HEK293T (cell line): ENCODE measurements at regions not wholly inside any gene's neighbourhood (a gene's known extent, or its start where the extent isn't known, plus 50 kb on each side); places are given as distances from the start of the nearest gene placed in this dataset.

Experiments
- CTCF ChIA-PET: fragments of 350-600 bp; formaldehyde crosslinking; extraction: SDS; loops from one replicate; lab custom pipeline; 2021; ENCODE audit warnings: antibody characterized with exemption, inconsistent platforms; lab: Yijun Ruan, JAX
- POLR2A ChIA-PET: fragments of 350-600 bp; formaldehyde crosslinking; extraction: SDS; loops from one replicate; lab custom pipeline; 2020; ENCODE audit warnings: antibody characterized with exemption, inconsistent platforms; lab: Yijun Ruan, JAX
- DNase-seq: peaks from one replicate; pipeline ENCODE4 v3.0.0; 2012; ENCODE audit warnings: mixed read lengths; ENCODE audit errors: extremely low spot score
- ARNT ChIP-seq: fragments of 450-650 bp; IDR thresholded peaks from 2 replicates; pipeline ENCODE4 v1.6.1; 2017; ENCODE audit warnings: mild to moderate bottlenecking
- BHLHE40 ChIP-seq: fragments of 450-650 bp; IDR thresholded peaks from 2 replicates; pipeline ENCODE4 v1.6.1; 2016; ENCODE audit warnings: mild to moderate bottlenecking, moderate library complexity, borderline replicate concordance
- CTBP1 ChIP-seq: fragments of 450-650 bp; IDR thresholded peaks from 2 replicates; pipeline ENCODE4 v1.6.1; 2016; ENCODE audit warnings: borderline replicate concordance
- ELF4 ChIP-seq: fragments of 450-650 bp; IDR thresholded peaks from 2 replicates; pipeline ENCODE4 v1.6.1; 2017; ENCODE audit warnings: antibody characterized with exemption
- FOXA1 ChIP-seq: fragments of 450-650 bp; IDR thresholded peaks from 2 replicates; pipeline ENCODE4 v1.6.1; 2016; ENCODE audit warnings: mild to moderate bottlenecking
- FOXK2 ChIP-seq: fragments of 450-650 bp; IDR thresholded peaks from 2 replicates; pipeline ENCODE4 v1.6.1; 2016; ENCODE audit warnings: mild to moderate bottlenecking
- FOXM1 ChIP-seq: fragments of 450-650 bp; IDR thresholded peaks from 2 replicates; pipeline ENCODE4 v1.6.1; 2017; ENCODE audit warnings: mild to moderate bottlenecking, borderline replicate concordance
- HDGF ChIP-seq: fragments of 450-650 bp; IDR thresholded peaks from 2 replicates; pipeline ENCODE4 v1.6.1; 2017; ENCODE audit warnings: antibody characterized with exemption, borderline replicate concordance
- L3MBTL2 ChIP-seq: fragments of 450-650 bp; conservative IDR thresholded peaks from 2 replicates; pipeline ENCODE4 v1.6.1; 2016; ENCODE audit warnings: mild to moderate bottlenecking
- LEF1 ChIP-seq: fragments of 450-650 bp; IDR thresholded peaks from 2 replicates; pipeline ENCODE4 v1.6.1; 2017; ENCODE audit warnings: mild to moderate bottlenecking, borderline replicate concordance
- NFRKB ChIP-seq: fragments of 450-650 bp; IDR thresholded peaks from 2 replicates; pipeline ENCODE4 v1.6.1; 2016; ENCODE audit warnings: mild to moderate bottlenecking, moderate library complexity
- PKNOX1 ChIP-seq: fragments of 450-650 bp; IDR thresholded peaks from 2 replicates; pipeline ENCODE4 v1.6.1; 2016
- SP1 ChIP-seq: fragments of 450-650 bp; IDR thresholded peaks from 2 replicates; pipeline ENCODE4 v1.6.1; 2017
- SUZ12 ChIP-seq: fragments of 450-650 bp; IDR thresholded peaks from 2 replicates; pipeline ENCODE4 v1.6.1; 2016; ENCODE audit warnings: mild to moderate bottlenecking
- TARDBP ChIP-seq: fragments of 450-650 bp; IDR thresholded peaks from 2 replicates; pipeline ENCODE4 v1.6.1; 2016
- ZNF384 ChIP-seq: fragments of 450-650 bp; IDR thresholded peaks from 2 replicates; pipeline ENCODE4 v1.6.1; 2016

- POLR2A ChIA-PET, result no interaction called here
- no peak for DNase-seq
- CTCF ChIA-PET, result interaction anchor here (0.7 kb wide), 1 partner anchor 9 kb away, joined by 5 read pairs; no protein-coding TSS in a partner anchor
- no peak for TF ChIP-seq FOXA1
- TF ChIP-seq ZNF384, result no peak
- TF ChIP-seq TARDBP, result no peak
- no peak for TF ChIP-seq L3MBTL2
- TF ChIP-seq SUZ12, result no peak
- TF ChIP-seq FOXM1, result no peak
- no peak for TF ChIP-seq CTBP1
- no peak for TF ChIP-seq PKNOX1
- no peak for TF ChIP-seq ELF4
- no peak for TF ChIP-seq FOXK2
- no peak for TF ChIP-seq HDGF
- TF ChIP-seq ARNT, result no peak
- no peak for TF ChIP-seq NFRKB
- no peak for TF ChIP-seq SP1
- no peak for TF ChIP-seq LEF1
- no peak for TF ChIP-seq BHLHE40
Observed at GRCh38 chr2:147122944-147123343, 721.9 kb upstream of the ACVR2A start.

GRCh38 chr2:147110962-147111361, 733.9 kb upstream of the ACVR2A start:
- POLR2A ChIA-PET, result no interaction called here
- DNase-seq, result no peak
- TF ChIP-seq HDGF, result no peak
- no peak for TF ChIP-seq ELF4
- TF ChIP-seq PKNOX1, result no peak
- no peak for TF ChIP-seq CTBP1
- no peak for TF ChIP-seq ARNT
- TF ChIP-seq FOXA1, result no peak
- TF ChIP-seq NFRKB, result no peak
- no peak for TF ChIP-seq SP1
- TF ChIP-seq BHLHE40, result no peak
- no peak for TF ChIP-seq TARDBP
- no peak for TF ChIP-seq FOXM1
- CTCF ChIA-PET, result no interaction called here

GRCh38 chr2:147110317-147110716, 734.5 kb upstream of the ACVR2A start:
- ChIA-PET POLR2A (interaction anchor here (0.5 kb wide), 1 partner anchor 197 kb away, joined by 3 read pairs; no protein-coding TSS in a partner anchor), CTCF (no interaction called here)
- no peak for DNase-seq
- TF ChIP-seq NFRKB, result no peak
- no peak for TF ChIP-seq CTBP1
- no peak for TF ChIP-seq FOXK2
- TF ChIP-seq TARDBP, result no peak
- TF ChIP-seq BHLHE40, result no peak
- no peak for TF ChIP-seq ARNT
- no peak for TF ChIP-seq FOXA1
- TF ChIP-seq SUZ12, result no peak
- no peak for TF ChIP-seq PKNOX1
- no peak for TF ChIP-seq HDGF
- no peak for TF ChIP-seq ZNF384
- TF ChIP-seq LEF1, result no peak
- TF ChIP-seq SP1, result no peak
- no peak for TF ChIP-seq L3MBTL2
- TF ChIP-seq FOXM1, result no peak
- TF ChIP-seq ELF4, result no peak

- TF ChIP-seq LEF1 (no peak), PKNOX1 (no peak), ZNF384 (no peak), ARNT (no peak), HDGF (no peak), SP1 (no peak), FOXK2 (no peak), NFRKB (no peak), FOXA1 (no peak), L3MBTL2 (no peak), FOXM1 (no peak), ELF4 (no peak), SUZ12 (no peak), BHLHE40 (no peak), TARDBP (no peak), CTBP1 (no peak)
- CTCF ChIA-PET, result no interaction called here
- POLR2A ChIA-PET, result no interaction called here
- no peak for DNase-seq
Observed at GRCh38 chr2:147109291-147109690, 735.5 kb upstream of the ACVR2A start.

- ChIA-PET CTCF (no interaction called here), POLR2A (no interaction called here)
Observed at GRCh38 chr2:147108548-147108947, 736.3 kb upstream of the ACVR2A start.

More at GRCh38 chr2:147108548-147108947, 736.3 kb upstream of the ACVR2A start:
- TF ChIP-seq BHLHE40, result no peak
- no peak for TF ChIP-seq HDGF
- DNase-seq, result no peak
